HG03280 (cell line): ENCODE measurements at regions not wholly inside any gene's neighbourhood (a gene's known extent, or its start where the extent isn't known, plus 50 kb on each side); places are given as distances from the start of the nearest gene placed in this dataset.

Source experiments
- ATAC-seq: cut with Tn5 transposase; IDR thresholded peaks from one replicate; pipeline ENCODE4 v1.9.1; 2021; ENCODE audit warnings: mild to moderate bottlenecking, moderate library complexity; ENCODE audit not compliant: unreplicated experiment

- no peak for ATAC-seq
These were observed 520.4 kb upstream of the LUZP2 start for GRCh38 chr11:23976426-23976825.

- ATAC-seq = no peak
These were observed 520.0 kb upstream of the LUZP2 start for GRCh38 chr11:23976841-23977271.

DNA sequence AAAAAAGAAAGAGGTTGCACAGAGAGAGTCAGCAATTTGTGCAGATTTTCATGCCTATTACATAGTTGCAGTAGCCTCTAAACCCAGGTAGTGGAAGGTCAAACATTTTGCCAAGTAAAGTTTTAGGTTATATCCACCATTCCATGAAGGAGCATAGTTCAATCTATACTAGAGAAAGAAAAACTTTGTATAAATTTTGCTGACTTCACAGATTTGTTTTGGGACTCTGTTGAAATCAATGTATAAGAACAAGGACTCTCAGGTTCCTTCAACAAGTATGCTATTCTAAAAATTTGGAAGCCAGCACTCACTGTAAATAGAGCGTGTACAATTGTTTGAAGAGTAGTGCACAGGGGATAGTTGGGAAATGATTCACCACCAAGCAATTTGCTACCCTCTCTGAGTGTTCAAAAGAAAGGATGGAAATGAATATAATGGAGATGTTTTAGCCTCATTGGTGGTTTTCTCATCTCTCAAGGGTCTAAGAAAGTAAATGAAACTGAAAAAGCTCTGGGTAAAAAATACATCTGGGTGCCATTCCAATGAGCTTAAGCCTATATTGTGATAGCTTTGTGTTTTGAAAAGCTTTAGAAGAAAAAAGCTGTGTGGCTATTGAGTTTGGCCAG, 508.4 kb upstream of the LUZP2 start:
- no peak for ATAC-seq

- ATAC-seq = no peak
These were observed 506.3 kb upstream of the LUZP2 start for GRCh38 chr11:23990346-23991164.

GRCh38 chr11:23991165-23991539, 505.7 kb upstream of the LUZP2 start:
- ATAC-seq = no peak

DNA sequence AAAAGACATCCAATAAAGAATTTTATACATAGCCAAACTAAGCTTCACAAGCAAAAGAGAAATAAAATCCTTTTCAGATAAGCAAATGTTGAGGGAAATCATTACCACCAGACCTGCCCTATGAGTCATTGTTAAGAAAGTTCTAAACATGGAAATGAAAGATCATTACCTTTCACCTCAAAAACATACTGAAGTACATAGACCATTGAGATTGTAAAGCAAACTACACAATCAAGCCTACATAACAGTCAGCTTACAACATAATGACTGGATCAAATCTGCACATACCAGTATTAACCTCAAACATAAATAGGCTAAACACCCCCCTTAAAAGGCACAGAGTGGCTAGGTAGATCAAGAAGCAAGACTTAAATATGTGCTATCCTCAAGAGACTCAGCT, 501.0 kb upstream of the LUZP2 start:
- ATAC-seq = no peak

GRCh38 chr11:23997356-23997755, 499.5 kb upstream of the LUZP2 start:
- no peak for ATAC-seq

DNA sequence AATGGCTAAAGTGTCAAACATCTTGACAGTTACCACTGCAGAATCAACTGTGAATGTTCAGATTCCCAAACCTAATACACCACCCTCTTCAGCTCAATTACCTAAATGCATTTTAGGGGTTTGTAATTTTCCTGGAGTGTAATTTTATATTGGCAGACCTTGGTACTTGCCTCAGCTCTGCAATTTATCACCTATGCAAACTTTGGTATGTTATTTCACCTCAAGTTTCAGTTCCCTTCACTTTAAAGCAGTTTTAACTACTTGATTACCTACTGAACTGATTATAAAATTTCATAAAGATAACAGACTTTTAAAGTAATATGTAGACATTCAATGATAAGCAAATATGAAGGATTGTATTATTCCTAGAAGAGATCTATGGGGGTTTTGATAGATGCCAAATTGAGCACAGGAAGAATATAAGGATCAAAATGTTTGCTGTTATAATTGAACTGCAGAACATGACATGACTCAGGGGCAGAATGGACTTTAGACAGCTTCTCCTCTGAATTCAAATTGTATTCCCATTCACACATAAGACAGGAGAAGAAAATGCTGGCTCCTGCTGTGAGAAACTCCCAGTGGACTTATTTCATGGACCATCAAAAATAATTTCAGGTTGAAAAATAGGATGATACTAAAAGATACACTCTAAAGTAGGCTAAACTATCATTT, 491.5 kb upstream of the LUZP2 start:
- no peak for ATAC-seq

DNA sequence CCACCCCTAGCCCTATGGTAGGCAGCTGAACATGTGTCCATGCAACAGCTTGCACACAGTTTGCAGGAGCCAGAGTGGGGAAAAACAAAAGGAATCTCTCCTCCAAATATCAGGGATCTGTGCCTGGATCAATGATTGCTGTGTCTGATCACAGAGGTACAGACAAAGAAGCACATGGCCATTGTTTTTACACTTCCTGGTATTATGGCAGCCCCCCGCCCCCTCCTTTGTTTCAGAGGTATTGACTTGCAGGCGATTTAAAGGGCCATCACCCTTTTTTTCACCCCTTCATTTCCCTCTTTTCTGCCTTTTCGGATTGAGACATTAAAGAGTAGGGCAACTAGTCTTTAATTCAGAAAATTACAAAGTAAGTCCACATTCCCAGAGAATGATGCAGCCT, 453.0 kb upstream of the LUZP2 start:
- ATAC-seq = no peak

GRCh38 chr11:24046731-24047130, 450.1 kb upstream of the LUZP2 start:
- no peak for ATAC-seq

DNA sequence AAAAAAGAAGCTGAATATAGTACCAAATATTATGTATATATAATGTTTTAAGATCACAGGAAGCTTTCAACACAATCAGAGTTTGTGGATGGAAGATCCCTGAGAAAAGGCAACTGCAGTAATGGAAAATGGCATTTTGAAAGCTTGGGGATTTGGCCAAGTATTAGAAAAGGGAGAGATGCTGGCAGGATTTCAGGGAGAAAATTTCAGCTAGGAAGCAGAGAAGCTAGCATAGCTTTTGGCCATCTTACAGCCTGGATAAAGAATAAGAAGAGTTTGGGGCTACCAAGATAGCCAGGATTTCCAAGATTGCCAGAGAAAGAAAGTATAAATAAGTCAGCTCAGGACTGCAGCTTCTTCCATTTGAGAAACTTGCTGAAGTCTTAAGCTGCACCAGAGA, 440.8 kb upstream of the LUZP2 start:
- ATAC-seq = no peak

- ATAC-seq = no peak
These were observed 436.7 kb upstream of the LUZP2 start for GRCh38 chr11:24060125-24060524.

DNA sequence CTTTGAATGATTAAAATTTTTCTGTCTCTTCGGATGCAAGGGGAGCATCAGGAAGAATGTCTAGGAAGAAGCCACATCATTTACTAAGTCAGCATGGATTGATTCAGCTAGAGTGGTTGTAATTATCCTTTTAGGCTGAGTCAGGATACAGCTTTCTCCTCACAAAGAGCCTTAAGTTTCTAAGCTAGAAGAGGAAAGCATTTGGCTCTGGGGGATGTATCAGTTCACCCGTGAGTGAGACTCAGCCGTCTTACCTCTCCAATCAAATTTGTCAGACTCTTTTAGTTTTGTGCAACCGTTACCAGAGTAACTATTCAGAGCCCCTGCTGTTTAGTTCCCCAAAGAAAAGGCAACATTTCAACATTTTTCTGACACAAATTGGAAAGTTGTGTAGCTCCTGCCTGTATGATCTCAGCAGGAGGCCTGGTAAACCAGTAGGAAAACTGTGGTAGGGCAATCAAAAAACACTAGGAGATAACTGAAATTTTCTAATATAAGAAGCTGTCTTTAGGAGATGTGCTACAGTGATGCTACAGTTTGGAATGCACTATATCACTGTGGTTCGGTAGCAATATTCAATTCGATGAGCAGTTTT, 432.4 kb upstream of the LUZP2 start:
- ATAC-seq = no peak

DNA sequence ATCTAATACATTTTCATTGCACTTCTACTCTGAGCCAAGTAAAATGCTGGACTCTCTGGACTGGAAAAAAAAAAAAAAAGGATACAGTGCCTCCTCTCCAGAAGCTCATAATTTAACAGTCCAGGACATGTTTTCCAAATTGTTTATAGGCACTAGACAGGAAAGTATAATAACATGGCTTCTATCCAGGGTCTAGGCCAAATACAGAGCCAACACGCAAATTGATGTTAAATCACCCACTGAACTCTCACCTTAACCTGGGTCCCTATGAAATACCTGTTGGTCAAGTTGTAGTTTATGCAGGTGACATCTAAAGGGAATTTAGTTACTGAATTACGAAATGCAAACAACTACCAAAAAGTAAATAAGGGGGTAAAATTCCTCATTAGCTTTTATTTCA, 428.7 kb upstream of the LUZP2 start:
- ATAC-seq = no peak

DNA sequence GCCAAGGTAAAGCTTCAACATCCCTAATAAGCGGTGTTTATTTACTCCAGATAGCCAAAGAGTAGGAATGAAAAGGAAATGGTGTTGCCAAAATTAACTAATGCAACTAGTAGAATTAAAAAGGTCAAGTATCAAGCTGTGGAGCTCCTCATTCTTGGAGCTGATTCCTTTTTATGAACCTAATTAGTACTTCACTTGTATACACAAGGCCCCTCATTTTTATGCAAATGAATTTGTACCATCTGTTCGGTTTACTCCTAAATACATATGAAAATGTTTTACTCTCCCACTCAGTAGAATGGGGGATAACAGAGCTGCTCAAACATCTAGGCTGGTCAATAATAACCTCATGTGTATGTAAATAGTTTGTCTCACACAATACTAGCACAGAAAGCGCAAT, 426.4 kb upstream of the LUZP2 start:
- no peak for ATAC-seq

DNA sequence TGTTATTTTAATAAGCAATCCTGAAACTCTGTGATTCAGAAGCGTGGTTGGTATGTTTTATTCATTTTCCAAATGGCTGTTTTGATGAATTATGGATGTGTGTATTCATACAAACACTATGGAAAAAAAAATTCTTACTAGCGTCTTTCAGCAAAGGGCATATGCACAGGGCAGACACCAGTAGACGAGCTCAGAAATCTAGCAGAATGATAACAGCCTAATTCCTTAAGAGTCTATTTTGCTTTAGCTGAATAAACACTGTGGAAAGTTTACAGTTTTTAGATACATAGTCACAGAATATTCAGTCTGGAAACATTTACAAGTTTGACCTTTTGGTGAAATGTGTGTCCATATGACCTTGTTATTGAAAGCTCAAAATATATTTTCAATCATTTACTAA, 418.8 kb upstream of the LUZP2 start:
- no peak for ATAC-seq

DNA sequence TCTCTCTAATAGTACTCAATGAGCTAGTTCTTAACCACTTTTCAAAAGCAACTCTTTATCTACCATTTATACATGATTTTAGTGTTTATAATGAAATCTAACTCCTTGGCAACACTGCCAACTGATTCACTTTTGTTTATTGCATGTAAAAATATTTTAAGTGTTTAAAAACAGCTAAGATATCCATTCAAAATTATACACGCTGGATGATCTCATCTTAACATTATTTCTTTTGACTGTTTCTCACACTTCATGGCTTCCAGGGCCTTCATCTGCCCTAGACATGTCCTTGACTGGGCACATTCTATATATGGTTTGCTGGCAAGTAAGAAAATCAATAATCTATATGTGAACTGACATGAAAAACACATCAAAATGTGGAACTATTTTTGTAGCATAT, 414.6 kb upstream of the LUZP2 start:
- ATAC-seq = no peak

- no peak for ATAC-seq
These were observed 414.0 kb upstream of the LUZP2 start for GRCh38 chr11:24082860-24083259.

GRCh38 chr11:24084956-24085355, 411.9 kb upstream of the LUZP2 start:
- ATAC-seq = no peak

DNA sequence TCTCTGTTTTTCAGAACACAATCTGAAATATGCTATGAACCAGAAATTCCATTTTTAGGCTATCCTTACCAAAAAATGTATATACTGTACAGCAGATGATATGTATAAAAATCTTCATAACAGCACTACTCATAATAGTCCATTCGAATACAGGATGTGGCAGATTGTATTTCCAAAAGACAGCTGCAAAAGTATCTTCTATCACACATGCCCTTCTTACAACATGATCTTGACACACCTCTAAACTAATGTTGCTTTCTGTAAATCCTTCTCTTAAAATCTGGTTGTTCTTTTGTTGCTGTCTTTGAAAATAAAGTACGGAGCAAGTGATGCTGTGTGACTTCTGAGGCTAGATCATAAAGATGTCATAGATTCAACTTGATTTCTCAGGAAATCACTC, 409.9 kb upstream of the LUZP2 start:
- no peak for ATAC-seq

DNA sequence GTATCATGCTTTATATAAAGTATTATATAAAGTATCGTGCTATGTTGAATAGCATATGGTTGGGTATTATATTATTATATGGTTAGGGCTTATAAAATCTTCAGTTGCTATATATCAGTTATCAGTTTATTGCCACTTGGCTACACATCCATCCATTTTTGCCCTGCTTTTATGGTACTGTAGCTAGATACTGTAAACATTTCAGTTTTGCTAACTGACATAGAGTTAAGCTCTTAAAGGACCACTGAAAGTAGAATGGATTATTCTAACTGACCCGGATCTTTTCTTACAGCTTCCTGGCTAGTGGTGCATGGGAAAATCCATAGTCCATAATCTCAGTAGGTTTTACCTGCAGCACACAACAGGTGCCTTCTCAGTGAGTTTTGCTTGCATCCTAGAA, 405.3 kb upstream of the LUZP2 start:
- ATAC-seq = no peak

- no peak for ATAC-seq
These were observed 403.5 kb upstream of the LUZP2 start for GRCh38 chr11:24093375-24093774.
